22Rv1 (cell line): ENCODE measurements at regions not wholly inside any gene's neighbourhood (a gene's known extent, or its start where the extent isn't known, plus 50 kb on each side); places are given as distances from the start of the nearest gene placed in this dataset.

Experiments used
- ZFX ChIP-seq: fragments of 450-650 bp; IDR thresholded peaks from 2 replicates; pipeline ENCODE4 v1.6.1; 2017; ENCODE audit warnings: antibody characterized with exemption, borderline replicate concordance
- TF ChIP-seq, protein P1 (sequence below): fragments of 450-650 bp; IDR thresholded peaks from 2 replicates; pipeline ENCODE4 v1.5.1; 2017; ENCODE audit warnings: mild to moderate bottlenecking

DNA sequence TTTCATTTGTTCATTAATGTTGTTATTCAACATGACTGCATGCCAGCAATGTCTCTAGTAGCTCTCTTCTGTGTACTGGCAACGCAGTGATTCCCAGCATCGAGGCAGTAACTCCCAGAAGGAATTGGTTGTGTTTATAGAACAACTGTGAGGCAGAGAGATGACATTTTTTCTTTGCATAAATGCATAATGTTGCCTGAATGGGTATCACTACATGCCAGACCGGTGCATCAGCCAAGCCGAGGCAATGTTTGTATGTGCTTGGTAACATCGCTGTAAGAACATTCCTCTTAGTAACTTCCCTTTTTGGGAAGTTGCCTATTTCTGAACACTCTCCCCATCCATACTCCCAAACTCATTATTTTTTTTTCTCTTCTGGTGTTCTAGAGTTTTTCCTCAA, 182.9 kb downstream of the HTR7 start:
- TF ChIP-seq, protein P1, sequence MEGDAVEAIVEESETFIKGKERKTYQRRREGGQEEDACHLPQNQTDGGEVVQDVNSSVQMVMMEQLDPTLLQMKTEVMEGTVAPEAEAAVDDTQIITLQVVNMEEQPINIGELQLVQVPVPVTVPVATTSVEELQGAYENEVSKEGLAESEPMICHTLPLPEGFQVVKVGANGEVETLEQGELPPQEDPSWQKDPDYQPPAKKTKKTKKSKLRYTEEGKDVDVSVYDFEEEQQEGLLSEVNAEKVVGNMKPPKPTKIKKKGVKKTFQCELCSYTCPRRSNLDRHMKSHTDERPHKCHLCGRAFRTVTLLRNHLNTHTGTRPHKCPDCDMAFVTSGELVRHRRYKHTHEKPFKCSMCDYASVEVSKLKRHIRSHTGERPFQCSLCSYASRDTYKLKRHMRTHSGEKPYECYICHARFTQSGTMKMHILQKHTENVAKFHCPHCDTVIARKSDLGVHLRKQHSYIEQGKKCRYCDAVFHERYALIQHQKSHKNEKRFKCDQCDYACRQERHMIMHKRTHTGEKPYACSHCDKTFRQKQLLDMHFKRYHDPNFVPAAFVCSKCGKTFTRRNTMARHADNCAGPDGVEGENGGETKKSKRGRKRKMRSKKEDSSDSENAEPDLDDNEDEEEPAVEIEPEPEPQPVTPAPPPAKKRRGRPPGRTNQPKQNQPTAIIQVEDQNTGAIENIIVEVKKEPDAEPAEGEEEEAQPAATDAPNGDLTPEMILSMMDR, result no peak
- TF ChIP-seq ZFX, result no peak
